HG03575 (cell line): ENCODE measurements at regions not wholly inside any gene's neighbourhood (a gene's known extent, or its start where the extent isn't known, plus 50 kb on each side); places are given as distances from the start of the nearest gene placed in this dataset.

Experiments
- ATAC-seq: cut with Tn5 transposase; IDR thresholded peaks from one replicate; pipeline ENCODE4 v1.9.1; 2021; ENCODE audit not compliant: unreplicated experiment, insufficient number of reproducible peaks, low FRiP score; ENCODE audit errors: extremely low read depth

- no peak for ATAC-seq
These were observed 198.9 kb downstream of the EFHB start for GRCh38 chr3:19735111-19735510.

- ATAC-seq = no peak
These were observed 199.6 kb downstream of the EFHB start for GRCh38 chr3:19734453-19734852.

- ATAC-seq = no peak
These were observed 209.0 kb downstream of the EFHB start for GRCh38 chr3:19725000-19725399.

- ATAC-seq = no peak
These were observed 216.3 kb downstream of the EFHB start for GRCh38 chr3:19717736-19718135.

GRCh38 chr3:19711160-19711782 is 222.7 kb downstream of the EFHB start:
- no peak for ATAC-seq

GRCh38 chr3:19702416-19703078 is 231.5 kb downstream of the EFHB start:
- ATAC-seq = no peak

- no peak for ATAC-seq
These were observed 245.2 kb downstream of the EFHB start for GRCh38 chr3:19688767-19689166.

- no peak for ATAC-seq
These were observed 265.9 kb downstream of the EFHB start for GRCh38 chr3:19668163-19668562.

GRCh38 chr3:19662486-19662885 is 271.5 kb downstream of the EFHB start:
- ATAC-seq = no peak

GRCh38 chr3:19652336-19652735 is 281.7 kb downstream of the EFHB start:
- no peak for ATAC-seq

GRCh38 chr3:19645093-19645492 is 288.9 kb downstream of the EFHB start:
- peak; percentile 42 for ATAC-seq

- ATAC-seq = no peak
These were observed 289.6 kb downstream of the EFHB start for GRCh38 chr3:19644405-19644804.

- ATAC-seq = no peak
These were observed 292.6 kb downstream of the EFHB start for GRCh38 chr3:19641408-19641807.

GRCh38 chr3:19632099-19633074 is 301.6 kb downstream of the EFHB start:
- ATAC-seq = no peak

- peak; percentile 77 for ATAC-seq
These were observed 335.1 kb downstream of the EFHB start for GRCh38 chr3:19598870-19599269.

- no peak for ATAC-seq
These were observed 337.6 kb downstream of the EFHB start for GRCh38 chr3:19596408-19596807.

GRCh38 chr3:19595884-19596283 is 338.1 kb downstream of the EFHB start:
- no peak for ATAC-seq
